Liver (tissue), 3 donors: ENCODE measurements at regions not wholly inside any gene's neighbourhood (a gene's known extent, or its start where the extent isn't known, plus 50 kb on each side); places are given as distances from the start of the nearest gene placed in this dataset.

Experiments used
- ATF3 ChIP-seq: IDR thresholded peaks from 2 replicates; pipeline ENCODE4 v1.6.1; 2016; ENCODE audit warnings: antibody characterized with exemption
- CTCF ChIP-seq: fragments of 150-350 bp; IDR thresholded peaks from 2 replicates; pipeline ENCODE4 v1.5.1; 2017; ENCODE audit warnings: improper control_type of control experiment, low read depth, low read length; ENCODE audit not compliant: missing input control
- FOXA1 ChIP-seq: IDR thresholded peaks from 2 replicates; pipeline ENCODE4 v1.6.1; 2016; ENCODE audit warnings: antibody characterized with exemption
- FOXA2 ChIP-seq: IDR thresholded peaks from 2 replicates; pipeline ENCODE4 v1.6.1; 2016; ENCODE audit warnings: antibody characterized with exemption
- HNF4G ChIP-seq: IDR thresholded peaks from 2 replicates; pipeline ENCODE4 v1.6.1; 2016; ENCODE audit warnings: antibody characterized with exemption
- JUND ChIP-seq, 2 donors: IDR thresholded peaks; 2 replicates each; pipeline ENCODE4 v1.6.1; 2016; ENCODE audit warnings: antibody characterized with exemption in 2 of 2
- MAX ChIP-seq: IDR thresholded peaks from 2 replicates; pipeline ENCODE4 v1.6.1; 2016; ENCODE audit warnings: antibody characterized with exemption
- RAD21 ChIP-seq, 2 donors: IDR thresholded peaks; 2 replicates each; pipeline ENCODE4 v1.6.1; 2016; ENCODE audit warnings: antibody characterized with exemption in 2 of 2, mild to moderate bottlenecking in 2 of 2
- REST ChIP-seq: IDR thresholded peaks from 2 replicates; pipeline ENCODE4 v1.6.1; 2016; ENCODE audit warnings: antibody characterized with exemption, mild to moderate bottlenecking
- SP1 ChIP-seq: IDR thresholded peaks from 2 replicates; pipeline ENCODE4 v1.6.1; 2018; ENCODE audit warnings: antibody characterized with exemption, mild to moderate bottlenecking
- TAF1 ChIP-seq: conservative IDR thresholded peaks from 2 replicates; pipeline ENCODE4 v1.6.1; 2016; ENCODE audit warnings: antibody characterized with exemption, mild to moderate bottlenecking
- YY1 ChIP-seq: IDR thresholded peaks from 2 replicates; pipeline ENCODE4 v1.6.1; 2016; ENCODE audit warnings: antibody characterized with exemption, mild to moderate bottlenecking
- donor health status: healthy.
- donor health status: healthy.

- TF ChIP-seq CTCF (no peak), REST (no peak), RAD21 (IDR thresholded peaks at IDR 0.05) (no peak), ATF3 (no peak), SP1 (no peak), MAX (no peak), FOXA1 (no peak), JUND (IDR thresholded peaks at IDR 0.05) (no peak), YY1 (no peak), TAF1 (no peak), HNF4G (no peak), FOXA2 (no peak)
These were observed 1003.1 kb downstream of the FSTL5 start for GRCh38 chr4:161160718-161161117.
